Colonic mucosa (tissue), 4 donors: ENCODE measurements at regions not wholly inside any gene's neighbourhood (a gene's known extent, or its start where the extent isn't known, plus 50 kb on each side); places are given as distances from the start of the nearest gene placed in this dataset.

Experiments used
- DNase-seq: peaks from one replicate; pipeline ENCODE4 v3.0.0-alpha.2; 2020
- H3K27ac ChIP-seq: fragments of 200-600 bp; one replicate; pipeline ENCODE4 v1.8.0; 2021
- H3K27me3 ChIP-seq: fragments of 200-600 bp; one replicate; pipeline ENCODE4 v1.8.0; 2021
- H3K36me3 ChIP-seq: fragments of 200-600 bp; one replicate; pipeline ENCODE4 v1.8.0; 2021
- H3K4me1 ChIP-seq: fragments of 200-600 bp; one replicate; pipeline ENCODE4 v1.8.0; 2021; ENCODE audit warnings: mild to moderate bottlenecking
- H3K4me3 ChIP-seq: fragments of 200-600 bp; one replicate; pipeline ENCODE4 v1.8.0; 2021
- H3K9ac ChIP-seq, 2 donors: one replicate each; pipeline ENCODE4 v1.7.0; 2013; ENCODE audit warnings: control low read depth in 2 of 2, low read depth in 2 of 2, low read length in 2 of 2
- H3K9me3 ChIP-seq: fragments of 200-600 bp; one replicate; pipeline ENCODE4 v1.8.0; 2021
- CTCF ChIP-seq: fragments of 200-600 bp; IDR thresholded peaks from one replicate; pipeline ENCODE4 v1.8.0; 2022; ENCODE audit warnings: antibody characterized with exemption, mild to moderate bottlenecking
- intact Hi-C: fragments of 100-400 bp; cut with DNase I; formaldehyde crosslinking; loops from one replicate; pipeline ENCODE4 v1.14.1; 2022
- donor health status: healthy.
- donor health status: DM: no; HTN: no; CAD: no.
- donor health status: DM: no; HTN: no; CAD: no.

DNA sequence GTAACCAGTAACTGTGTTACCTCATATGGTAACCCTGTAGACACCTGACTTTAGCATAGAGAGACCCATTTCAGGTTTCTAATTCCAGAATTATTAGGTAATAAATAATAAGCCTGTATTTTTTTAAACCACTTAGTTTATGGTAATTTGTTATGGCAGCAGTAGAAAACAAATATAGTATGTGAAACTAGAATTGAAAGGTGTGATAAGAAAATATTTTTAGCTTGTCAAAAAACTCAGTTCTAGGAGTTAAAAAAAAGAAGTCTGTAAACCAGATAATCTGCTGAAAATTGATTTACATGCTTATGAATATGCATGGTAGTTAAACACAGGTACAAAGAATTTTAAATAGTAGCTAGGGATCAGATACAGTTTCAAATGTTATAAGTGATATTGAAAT, 695.0 kb upstream of the GJE1 start:
- no peak overlapping the region for H3K4me3 ChIP-seq
- intact Hi-C loops = no loop called here

GRCh38 chr6:141437011-141437410, 695.7 kb upstream of the GJE1 start:
- intact Hi-C loops = no loop called here
- H3K9ac ChIP-seq = no peak overlapping the region
- H3K9me3 ChIP-seq = no peaks in the 10 kb centered on the region
- no peaks in the 10 kb centered on the region for H3K4me1 ChIP-seq
- H3K36me3 ChIP-seq = no peaks in the 10 kb centered on the region
- H3K27me3 ChIP-seq = no peaks in the 10 kb centered on the region
- no peak overlapping the region for H3K27ac ChIP-seq
- TF ChIP-seq CTCF = no peak
- DNase-seq = no peak
- no peak overlapping the region for H3K4me3 ChIP-seq

More for the DNA sequence above, 695.0 kb upstream of the GJE1 start:
- Histone ChIP-seq H3K36me3 (no peaks in the 10 kb centered on the region), H3K27ac (no peak overlapping the region), H3K4me1 (no peaks in the 10 kb centered on the region), H3K9ac (no peak overlapping the region), H3K9me3 (no peaks in the 10 kb centered on the region), H3K27me3 (no peaks in the 10 kb centered on the region)
- no peak for DNase-seq
- TF ChIP-seq CTCF = no peak

DNA sequence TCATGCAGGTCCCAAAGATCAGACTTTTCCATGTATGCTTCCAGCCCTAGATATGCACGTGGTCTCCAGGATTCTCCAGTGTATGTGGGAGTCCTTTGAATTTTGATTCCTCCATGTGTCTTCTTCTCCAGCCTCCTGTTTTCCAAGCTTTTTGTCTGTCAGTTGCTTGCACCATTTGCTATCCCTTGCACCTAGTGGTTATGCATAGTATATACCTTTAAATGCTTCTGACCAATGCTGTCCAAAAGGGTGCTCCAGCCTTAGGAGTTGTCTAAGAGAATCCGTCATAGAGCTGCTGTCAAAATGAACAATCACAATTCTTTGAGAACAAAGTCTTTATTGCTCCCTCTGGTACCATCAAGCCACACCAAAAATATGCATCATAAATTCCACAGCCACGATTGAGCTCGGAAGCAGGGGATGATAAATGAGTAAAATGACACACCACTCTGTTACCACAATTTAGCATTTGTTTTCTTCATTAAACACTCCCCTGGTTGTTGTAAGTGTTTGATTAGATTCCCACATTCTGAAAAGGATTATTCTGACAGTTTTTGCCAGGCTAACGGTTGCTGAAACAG, 706.2 kb upstream of the GJE1 start:
- no peaks in the 10 kb centered on the region for H3K4me1 ChIP-seq
- intact Hi-C loops = no loop called here
- TF ChIP-seq CTCF = no peak

DNA sequence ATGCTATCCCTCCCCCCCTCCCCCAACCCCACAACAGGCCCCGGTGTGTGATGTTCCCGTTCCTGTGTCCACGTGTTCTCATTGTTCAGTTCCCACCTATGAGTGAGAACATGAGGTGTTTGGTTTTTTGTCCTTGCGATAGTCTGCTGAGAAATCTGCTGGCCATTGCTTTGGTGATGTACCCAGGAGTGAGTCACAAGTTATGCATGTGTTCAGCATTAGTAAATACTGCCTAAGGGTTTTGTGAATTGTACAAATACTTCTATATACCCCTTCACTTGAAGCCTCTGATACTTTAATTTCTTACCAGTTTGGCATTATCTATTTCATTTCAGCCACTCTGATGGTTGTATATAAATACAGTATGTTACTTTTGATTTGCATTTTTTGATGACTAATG, 711.3 kb upstream of the GJE1 start:
- intact Hi-C loops = no loop called here
- H3K4me3 ChIP-seq = no peak overlapping the region
- H3K27me3 ChIP-seq = no peaks in the 10 kb centered on the region
- no peak for TF ChIP-seq CTCF
- no peaks in the 10 kb centered on the region for H3K36me3 ChIP-seq
- H3K9me3 ChIP-seq = no peaks in the 10 kb centered on the region
- H3K9ac ChIP-seq = no peak overlapping the region
- no peak for DNase-seq
- H3K4me1 ChIP-seq = no peaks in the 10 kb centered on the region
- H3K27ac ChIP-seq = no peak overlapping the region

More for the DNA sequence above, 706.2 kb upstream of the GJE1 start:
- Histone ChIP-seq H3K9me3 (no peaks in the 10 kb centered on the region), H3K4me3 (no peak overlapping the region), H3K27me3 (no peaks in the 10 kb centered on the region), H3K9ac (no peak overlapping the region), H3K27ac (no peak overlapping the region), H3K36me3 (no peaks in the 10 kb centered on the region)
- no peak for DNase-seq

GRCh38 chr6:141418076-141418475, 714.6 kb upstream of the GJE1 start:
- TF ChIP-seq CTCF = no peak
- no peak for DNase-seq
- Histone ChIP-seq H3K4me3 (no peak overlapping the region), H3K27me3 (no peaks in the 10 kb centered on the region), H3K9ac (no peak overlapping the region), H3K9me3 (no peaks in the 10 kb centered on the region), H3K4me1 (no peaks in the 10 kb centered on the region), H3K36me3 (no peaks in the 10 kb centered on the region), H3K27ac (no peak overlapping the region)
- intact Hi-C loops = no loop called here
